ENCODE measurements at regions not wholly inside any gene's neighbourhood (a gene's known extent, or its start where the extent isn't known, plus 50 kb on each side); places are given as distances from the start of the nearest gene placed in this dataset.

- no peak for TF ChIP-seq BCL3 (IDR thresholded peaks at IDR 0.05; ENCODE audit: borderline replicate concordance, insufficient read depth, low read depth, low read length, poor library complexity, severe bottlenecking)
- no peak for TF ChIP-seq NR2C1 (IDR thresholded peaks at IDR 0.05)
- TF ChIP-seq ATF7 (IDR thresholded peaks at IDR 0.05; ENCODE audit: low read depth) = no peak
- no peak for TF ChIP-seq LARP7 (IDR thresholded peaks at IDR 0.05)
- no peak for TF ChIP-seq E2F8 (IDR thresholded peaks at IDR 0.05; ENCODE audit: low read depth, partially characterized antibody)
- TF ChIP-seq EZH2 (IDR thresholded peaks at IDR 0.05; ENCODE audit: borderline replicate concordance, control insufficient read depth, low read depth, low read length) = no peak
- TF ChIP-seq RUNX3 (IDR thresholded peaks at IDR 0.05; ENCODE audit: low read length) = peak; percentile 66
- no peak for TF ChIP-seq PAX8 (IDR thresholded peaks at IDR 0.05)
- no peak for TF ChIP-seq ZZZ3 (IDR thresholded peaks at IDR 0.05; ENCODE audit: control insufficient read depth, insufficient read length, low read depth)
- no peak for TF ChIP-seq BACH1 (IDR thresholded peaks at IDR 0.05; ENCODE audit: borderline replicate concordance)
- TF ChIP-seq ZBTB40 (IDR thresholded peaks at IDR 0.05; ENCODE audit: borderline replicate concordance) = no peak
- no peak for TF ChIP-seq EGR1 (IDR thresholded peaks at IDR 0.05; ENCODE audit: borderline replicate concordance in 1 of 2, low read depth in 2 of 2, low read length in 2 of 2)
- TF ChIP-seq CHD2 (IDR thresholded peaks at IDR 0.05; ENCODE audit: borderline replicate concordance, low read depth, low read length) = no peak
- peak; percentile 79; the same call in 1 of the 2 replicates for TF ChIP-seq ZBED1 (IDR thresholded peaks at IDR 0.05; ENCODE audit: borderline replicate concordance)
- TF ChIP-seq STAT1 (conservative IDR thresholded peaks at IDR 0.05) = no peak
- TF ChIP-seq WRNIP1 (IDR thresholded peaks at IDR 0.05; ENCODE audit: borderline replicate concordance, low read depth, low read length) = no peak
- TF ChIP-seq EED (IDR thresholded peaks at IDR 0.05; ENCODE audit: low read depth) = peak; percentile 80
- TF ChIP-seq YBX1 (IDR thresholded peaks at IDR 0.05) = no peak
- TF ChIP-seq, protein P1, sequence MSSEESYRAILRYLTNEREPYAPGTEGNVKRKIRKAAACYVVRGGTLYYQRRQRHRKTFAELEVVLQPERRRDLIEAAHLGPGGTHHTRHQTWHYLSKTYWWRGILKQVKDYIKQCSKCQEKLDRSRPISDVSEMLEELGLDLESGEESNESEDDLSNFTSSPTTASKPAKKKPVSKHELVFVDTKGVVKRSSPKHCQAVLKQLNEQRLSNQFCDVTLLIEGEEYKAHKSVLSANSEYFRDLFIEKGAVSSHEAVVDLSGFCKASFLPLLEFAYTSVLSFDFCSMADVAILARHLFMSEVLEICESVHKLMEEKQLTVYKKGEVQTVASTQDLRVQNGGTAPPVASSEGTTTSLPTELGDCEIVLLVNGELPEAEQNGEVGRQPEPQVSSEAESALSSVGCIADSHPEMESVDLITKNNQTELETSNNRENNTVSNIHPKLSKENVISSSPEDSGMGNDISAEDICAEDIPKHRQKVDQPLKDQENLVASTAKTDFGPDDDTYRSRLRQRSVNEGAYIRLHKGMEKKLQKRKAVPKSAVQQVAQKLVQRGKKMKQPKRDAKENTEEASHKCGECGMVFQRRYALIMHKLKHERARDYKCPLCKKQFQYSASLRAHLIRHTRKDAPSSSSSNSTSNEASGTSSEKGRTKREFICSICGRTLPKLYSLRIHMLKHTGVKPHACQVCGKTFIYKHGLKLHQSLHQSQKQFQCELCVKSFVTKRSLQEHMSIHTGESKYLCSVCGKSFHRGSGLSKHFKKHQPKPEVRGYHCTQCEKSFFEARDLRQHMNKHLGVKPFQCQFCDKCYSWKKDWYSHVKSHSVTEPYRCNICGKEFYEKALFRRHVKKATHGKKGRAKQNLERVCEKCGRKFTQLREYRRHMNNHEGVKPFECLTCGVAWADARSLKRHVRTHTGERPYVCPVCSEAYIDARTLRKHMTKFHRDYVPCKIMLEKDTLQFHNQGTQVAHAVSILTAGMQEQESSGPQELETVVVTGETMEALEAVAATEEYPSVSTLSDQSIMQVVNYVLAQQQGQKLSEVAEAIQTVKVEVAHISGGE (CRISPR knock-in tag; IDR thresholded peaks at IDR 0.05) = no peak
- TF ChIP-seq ZNF207 (IDR thresholded peaks at IDR 0.05; ENCODE audit: borderline replicate concordance) = no peak
- TF ChIP-seq SMAD1 (IDR thresholded peaks at IDR 0.05; ENCODE audit: low read depth, partially characterized antibody) = no peak
Measured at GRCh38 chr4:81562093-81562492, 90.4 kb upstream of the RASGEF1B start (continued).

Data from GM12878 (cell line).